Ishikawa (cell line): ENCODE measurements at regions not wholly inside any gene's neighbourhood (a gene's known extent, or its start where the extent isn't known, plus 50 kb on each side); places are given as distances from the start of the nearest gene placed in this dataset.

ENCODE experiments used
- CEBPB ChIP-seq: IDR thresholded peaks from 2 replicates; pipeline ENCODE4 v1.6.1; 2012
- CREB1 ChIP-seq: IDR thresholded peaks from 2 replicates; pipeline ENCODE4 v1.6.1; 2012; ENCODE audit warnings: low read depth
- EGR1 ChIP-seq: IDR thresholded peaks from 2 replicates; pipeline ENCODE4 v1.6.1; 2012
- EP300 ChIP-seq: IDR thresholded peaks from 2 replicates; pipeline ENCODE4 v1.6.1; 2012; ENCODE audit warnings: borderline replicate concordance
- FOXM1 ChIP-seq: IDR thresholded peaks from 2 replicates; pipeline ENCODE4 v1.6.1; 2012; ENCODE audit warnings: low read depth, borderline replicate concordance
- MAX ChIP-seq: IDR thresholded peaks from 2 replicates; pipeline ENCODE4 v1.6.1; 2012
- NFIC ChIP-seq: IDR thresholded peaks from 2 replicates; pipeline ENCODE4 v1.6.1; 2012
- RAD21 ChIP-seq: IDR thresholded peaks from 2 replicates; pipeline ENCODE4 v1.6.1; 2012; ENCODE audit warnings: low read depth
- REST ChIP-seq: IDR thresholded peaks from 2 replicates; pipeline ENCODE4 v1.6.1; 2012; ENCODE audit warnings: low read depth, mild to moderate bottlenecking
- TAF1 ChIP-seq: IDR thresholded peaks from 2 replicates; pipeline ENCODE4 v1.6.1; 2012; ENCODE audit warnings: low read depth, mild to moderate bottlenecking
- TCF12 ChIP-seq: IDR thresholded peaks from 2 replicates; pipeline ENCODE4 v1.6.1; 2012; ENCODE audit warnings: low read depth
- TEAD4 ChIP-seq: IDR thresholded peaks from 2 replicates; pipeline ENCODE4 v1.6.1; 2012
- USF1 ChIP-seq: IDR thresholded peaks from 2 replicates; pipeline ENCODE4 v1.6.1; 2012
- YY1 ChIP-seq: IDR thresholded peaks from 2 replicates; pipeline ENCODE4 v1.6.1; 2012; ENCODE audit warnings: low read depth
- ZBTB7A ChIP-seq: IDR thresholded peaks from 2 replicates; pipeline ENCODE4 v1.6.1; 2012; ENCODE audit warnings: low read depth

GRCh38 chr11:15704556-15704955 is 589.8 kb downstream of the INSC start:
- TF ChIP-seq TEAD4 (no peak), ZBTB7A (no peak), YY1 (no peak), CREB1 (no peak), REST (no peak), TCF12 (no peak), FOXM1 (no peak), CEBPB (no peak), NFIC (no peak), USF1 (no peak), MAX (no peak), EP300 (no peak), EGR1 (no peak), TAF1 (no peak), RAD21 (no peak)

GRCh38 chr11:15705891-15706290 is 591.2 kb downstream of the INSC start:
- TF ChIP-seq MAX (no peak), YY1 (no peak), CEBPB (no peak), NFIC (no peak), TEAD4 (no peak), ZBTB7A (no peak), CREB1 (no peak), EGR1 (no peak), RAD21 (no peak), FOXM1 (no peak), TCF12 (no peak), REST (no peak), TAF1 (no peak), USF1 (no peak), EP300 (no peak)

GRCh38 chr11:15707194-15707593 is 592.5 kb downstream of the INSC start:
- no peak for TF ChIP-seq NFIC
- TF ChIP-seq RAD21, result no peak
- no peak for TF ChIP-seq ZBTB7A
- no peak for TF ChIP-seq MAX
- no peak for TF ChIP-seq TAF1
- TF ChIP-seq EGR1, result no peak
- no peak for TF ChIP-seq FOXM1
- no peak for TF ChIP-seq CEBPB

- TF ChIP-seq TAF1 (no peak), FOXM1 (no peak), TEAD4 (no peak), CEBPB (no peak), MAX (peak; percentile 68), CREB1 (no peak), EP300 (no peak), ZBTB7A (no peak), NFIC (peak; percentile 33), TCF12 (no peak), USF1 (peak; percentile 61; the same call in 1 of the 2 replicates), REST (no peak)
These were observed 593.2 kb downstream of the INSC start for GRCh38 chr11:15707971-15708370.
